IMR-90 (cell line): ENCODE measurements at regions not wholly inside any gene's neighbourhood (a gene's known extent, or its start where the extent isn't known, plus 50 kb on each side); places are given as distances from the start of the nearest gene placed in this dataset.

Experiments
- BHLHE40 ChIP-seq: fragments of 150-350 bp; IDR thresholded peaks from 2 replicates; pipeline ENCODE4 v1.6.1; 2016; ENCODE audit warnings: mild to moderate bottlenecking, low read depth, low read length
- CEBPB ChIP-seq: IDR thresholded peaks from 2 replicates; pipeline ENCODE4 v1.6.1; 2012; ENCODE audit warnings: low read depth, low read length, improper control_type of control experiment
- CHD1 ChIP-seq: IDR thresholded peaks from 2 replicates; pipeline ENCODE4 v1.6.1; 2012; ENCODE audit warnings: low read depth, low read length, improper control_type of control experiment
- FOS ChIP-seq: fragments of 150-350 bp; IDR thresholded peaks from 2 replicates; pipeline ENCODE4 v1.6.1; 2016; ENCODE audit warnings: low read depth, low read length
- MAFK ChIP-seq: IDR thresholded peaks from 2 replicates; pipeline ENCODE4 v1.6.1; 2012; ENCODE audit warnings: low read depth, low read length, improper control_type of control experiment
- MXI1 ChIP-seq: IDR thresholded peaks from 2 replicates; pipeline ENCODE4 v1.6.1; 2012; ENCODE audit warnings: low read depth, mild to moderate bottlenecking, low read length, moderate library complexity, borderline replicate concordance
- POLR2A ChIP-seq: IDR thresholded peaks from 2 replicates; pipeline ENCODE4 v1.6.1; 2012; ENCODE audit warnings: mild to moderate bottlenecking, low read depth, low read length
- RCOR1 ChIP-seq: IDR thresholded peaks from 2 replicates; pipeline ENCODE4 v1.6.1; 2012; ENCODE audit warnings: mild to moderate bottlenecking, low read length, improper control_type of control experiment; ENCODE audit not compliant: insufficient replicate concordance
- RFX5 ChIP-seq: IDR thresholded peaks from 2 replicates; pipeline ENCODE4 v1.8.0; 2012; ENCODE audit warnings: low read depth, mild to moderate bottlenecking, low read length, moderate library complexity
- TF ChIP-seq, protein P1 (sequence below): conservative IDR thresholded peaks from 2 replicates; pipeline ENCODE4 v1.5.1; 2012; ENCODE audit warnings: mild to moderate bottlenecking, low read depth, low read length, improper control_type of control experiment
- TF ChIP-seq, protein P2 (sequence below): fragments of 150-350 bp; IDR thresholded peaks from 2 replicates; pipeline ENCODE4 v1.6.1; 2017; ENCODE audit warnings: mild to moderate bottlenecking, antibody characterized with exemption, low read length, low read depth

DNA sequence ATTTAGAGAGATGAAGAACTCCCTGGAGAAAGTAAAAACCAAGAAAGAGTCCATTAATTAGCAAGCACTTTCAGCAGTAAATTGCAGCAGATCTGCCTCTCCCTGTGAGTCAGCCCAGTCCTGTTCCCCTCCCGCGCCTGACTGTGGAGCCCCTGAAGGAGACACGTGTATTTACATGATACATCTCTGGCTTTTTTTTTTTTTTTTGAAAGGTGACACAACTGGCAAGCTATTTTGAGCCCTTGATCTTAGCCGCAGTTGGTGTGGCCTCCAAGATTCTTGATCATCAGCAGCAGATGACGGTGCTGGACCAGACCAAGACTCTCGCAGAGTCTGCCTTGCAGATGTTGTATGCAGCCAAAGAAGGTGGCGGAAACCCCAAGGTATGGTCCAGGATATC is 271.8 kb upstream of the TPM1 start:
- TF ChIP-seq POLR2A (no peak), RFX5 (no peak), CEBPB (0 out of 2 replicates have a peak, but pooled peaks have one; percentile 45), BHLHE40 (peak; percentile 88), RCOR1 (peak; percentile 32), MAFK (peak; percentile 23; the same call in 1 of the 2 replicates), MXI1 (peak; percentile 62; the same call in 1 of the 2 replicates), CHD1 (no peak), FOS (peak; percentile 71)
- TF ChIP-seq, protein P1, sequence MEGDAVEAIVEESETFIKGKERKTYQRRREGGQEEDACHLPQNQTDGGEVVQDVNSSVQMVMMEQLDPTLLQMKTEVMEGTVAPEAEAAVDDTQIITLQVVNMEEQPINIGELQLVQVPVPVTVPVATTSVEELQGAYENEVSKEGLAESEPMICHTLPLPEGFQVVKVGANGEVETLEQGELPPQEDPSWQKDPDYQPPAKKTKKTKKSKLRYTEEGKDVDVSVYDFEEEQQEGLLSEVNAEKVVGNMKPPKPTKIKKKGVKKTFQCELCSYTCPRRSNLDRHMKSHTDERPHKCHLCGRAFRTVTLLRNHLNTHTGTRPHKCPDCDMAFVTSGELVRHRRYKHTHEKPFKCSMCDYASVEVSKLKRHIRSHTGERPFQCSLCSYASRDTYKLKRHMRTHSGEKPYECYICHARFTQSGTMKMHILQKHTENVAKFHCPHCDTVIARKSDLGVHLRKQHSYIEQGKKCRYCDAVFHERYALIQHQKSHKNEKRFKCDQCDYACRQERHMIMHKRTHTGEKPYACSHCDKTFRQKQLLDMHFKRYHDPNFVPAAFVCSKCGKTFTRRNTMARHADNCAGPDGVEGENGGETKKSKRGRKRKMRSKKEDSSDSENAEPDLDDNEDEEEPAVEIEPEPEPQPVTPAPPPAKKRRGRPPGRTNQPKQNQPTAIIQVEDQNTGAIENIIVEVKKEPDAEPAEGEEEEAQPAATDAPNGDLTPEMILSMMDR = no peak
- TF ChIP-seq, protein P2, sequence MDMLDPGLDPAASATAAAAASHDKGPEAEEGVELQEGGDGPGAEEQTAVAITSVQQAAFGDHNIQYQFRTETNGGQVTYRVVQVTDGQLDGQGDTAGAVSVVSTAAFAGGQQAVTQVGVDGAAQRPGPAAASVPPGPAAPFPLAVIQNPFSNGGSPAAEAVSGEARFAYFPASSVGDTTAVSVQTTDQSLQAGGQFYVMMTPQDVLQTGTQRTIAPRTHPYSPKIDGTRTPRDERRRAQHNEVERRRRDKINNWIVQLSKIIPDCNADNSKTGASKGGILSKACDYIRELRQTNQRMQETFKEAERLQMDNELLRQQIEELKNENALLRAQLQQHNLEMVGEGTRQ = peak; percentile 9; the same call in 1 of the 2 replicates
